NCI-H2029 treated with DMSO at 0.1 percent for 48 hours (cell line): ENCODE measurements at regions not wholly inside any gene's neighbourhood (a gene's known extent, or its start where the extent isn't known, plus 50 kb on each side); places are given as distances from the start of the nearest gene placed in this dataset.
"Not testable (repeated sequence)": the region's sequence is repeated elsewhere in the genome, so short reads cannot be mapped to it uniquely, and the experiment has no call there.

Experiments used
- DNase-seq: peaks from one replicate; lab custom pipeline; 2025; lab: John Stamatoyannopoulos, UW

DNA sequence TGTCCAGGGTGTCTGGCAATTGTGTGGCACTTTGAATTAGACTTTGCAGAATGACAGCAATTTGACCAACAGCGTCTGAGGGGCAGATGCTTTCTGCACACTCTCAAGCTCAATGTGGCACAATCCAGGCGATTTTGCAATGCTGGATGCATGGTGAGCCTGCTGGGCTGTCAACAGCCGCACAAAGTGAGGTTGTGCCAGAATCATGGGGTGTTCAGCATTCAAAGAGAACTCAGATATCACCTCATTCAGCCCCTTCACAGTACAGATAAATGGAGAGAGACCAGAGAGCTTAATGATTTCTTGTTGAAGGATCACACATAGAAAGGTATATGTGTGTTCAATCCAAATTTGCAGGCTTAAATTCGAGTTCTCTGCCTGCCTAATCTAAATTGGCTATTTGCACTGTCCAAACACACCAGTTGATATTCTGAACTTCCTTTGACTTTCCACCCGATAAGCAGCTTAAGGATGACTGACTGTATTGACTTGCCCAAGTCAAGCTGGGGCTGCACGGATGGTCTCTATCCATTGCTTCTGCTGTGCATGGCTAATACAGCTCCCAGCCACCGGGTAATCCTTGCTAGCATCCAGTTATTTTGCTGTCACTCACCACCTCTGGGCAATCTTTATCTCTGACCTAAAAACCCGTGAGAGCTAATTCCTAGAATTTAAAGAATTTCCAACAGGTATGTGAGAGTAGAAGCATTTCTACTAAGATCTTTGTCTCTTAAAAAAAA lies 157.9 kb upstream of the TAS2R1 start:
- no peak for DNase-seq

DNA sequence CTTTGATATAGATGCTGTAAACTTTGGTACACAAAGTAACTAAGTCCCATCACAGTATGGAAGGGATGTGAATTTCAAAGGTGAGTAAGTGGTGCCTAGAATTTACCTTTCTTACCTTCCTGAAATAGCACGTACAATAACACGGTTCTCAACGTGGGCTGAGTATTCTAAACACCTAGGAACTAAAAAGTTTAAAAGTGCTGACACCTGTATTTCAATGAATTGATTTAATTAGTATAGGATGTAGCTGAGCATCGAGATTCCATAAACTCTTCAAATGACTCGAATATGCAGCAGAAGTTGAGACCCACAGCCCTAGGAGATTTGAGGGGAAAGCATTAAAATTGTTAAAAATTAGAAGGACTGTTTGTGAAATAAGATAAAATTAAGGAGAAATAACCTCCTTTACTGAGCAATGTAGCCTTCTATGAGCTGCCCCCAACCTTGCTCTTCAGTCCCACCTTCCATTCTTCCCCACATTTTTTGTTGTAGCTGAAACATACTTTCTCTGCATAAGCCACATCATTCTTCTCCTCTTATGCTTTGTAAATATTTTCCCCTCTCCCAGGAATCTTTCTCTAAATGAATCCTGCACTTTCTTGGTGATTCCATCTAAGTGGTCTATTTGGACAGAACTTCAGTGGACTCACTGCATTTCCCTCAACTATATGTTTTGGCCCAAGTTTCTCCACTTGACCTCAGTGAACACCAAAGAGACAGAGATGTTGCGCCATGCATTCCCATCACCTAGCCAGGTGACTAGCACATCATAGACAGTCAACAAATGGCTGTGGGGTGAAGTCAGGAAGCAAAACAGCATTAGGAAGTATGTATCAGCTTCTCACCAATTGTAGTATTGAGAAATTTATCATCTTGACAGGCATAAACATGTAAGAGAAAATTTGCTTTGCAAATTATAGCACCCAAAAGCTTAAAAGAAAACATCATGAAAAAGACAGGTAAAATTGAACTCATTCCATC lies 156.5 kb upstream of the TAS2R1 start:
- no peak for DNase-seq

GRCh38 chr5:9785751-9786150 lies 155.6 kb upstream of the TAS2R1 start:
- DNase-seq, result no peak

DNA sequence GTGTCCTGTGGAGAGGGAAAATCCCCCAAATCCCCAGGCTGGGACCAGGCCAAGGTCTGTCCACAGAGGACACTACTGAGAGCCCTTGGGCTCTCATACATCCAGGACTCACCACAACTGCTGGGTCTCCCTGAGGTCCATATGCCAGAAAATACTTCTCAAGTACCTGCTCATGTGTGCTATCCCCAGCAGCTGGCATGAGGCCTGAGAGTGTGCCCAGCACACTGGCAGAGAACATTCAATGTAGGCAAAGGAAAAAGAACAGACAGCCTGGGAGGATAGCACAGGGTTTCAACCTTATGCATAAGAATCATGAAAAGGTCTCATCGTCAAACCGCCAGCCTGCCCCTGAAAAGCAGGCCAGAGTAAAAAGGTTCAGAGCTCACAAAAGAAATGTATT lies 154.1 kb upstream of the TAS2R1 start:
- DNase-seq, result no peak

DNA sequence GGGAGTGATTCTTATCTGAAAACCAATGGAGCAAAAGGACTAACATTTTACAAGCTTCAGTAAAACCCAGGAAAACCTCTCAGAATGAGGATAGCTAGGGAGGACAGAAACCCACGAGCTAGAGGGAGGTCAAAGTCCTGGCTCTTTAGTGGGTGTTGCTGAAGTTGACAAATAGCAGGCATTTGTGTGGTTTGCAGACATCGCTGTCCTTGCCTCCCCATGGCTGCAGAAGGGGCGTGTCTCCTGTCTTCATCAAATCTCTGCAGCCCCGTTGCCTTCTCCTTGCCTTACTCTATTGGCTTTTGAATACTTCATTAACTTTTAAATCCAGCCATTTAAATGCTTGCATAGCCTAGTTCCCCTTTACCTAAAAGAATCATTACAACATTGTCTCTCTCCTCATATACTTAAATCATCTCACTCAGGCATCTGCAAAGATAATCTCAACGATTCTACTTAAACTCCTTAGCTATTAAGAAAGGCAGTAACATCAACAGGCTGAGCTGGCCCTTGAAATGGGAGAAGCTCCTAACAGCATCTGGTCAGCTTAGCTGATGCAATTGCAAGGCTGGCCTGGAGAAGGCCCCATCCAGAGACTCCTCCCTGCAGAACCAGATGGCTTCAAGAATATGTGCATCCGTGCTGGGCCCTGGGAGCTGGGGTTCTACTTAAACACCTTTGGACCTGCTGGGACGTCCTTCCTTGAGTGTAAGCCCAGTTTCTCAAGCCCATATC lies 152.8 kb upstream of the TAS2R1 start:
- no peak for DNase-seq

GRCh38 chr5:9781890-9782289 lies 151.7 kb upstream of the TAS2R1 start:
- no peak for DNase-seq

DNA sequence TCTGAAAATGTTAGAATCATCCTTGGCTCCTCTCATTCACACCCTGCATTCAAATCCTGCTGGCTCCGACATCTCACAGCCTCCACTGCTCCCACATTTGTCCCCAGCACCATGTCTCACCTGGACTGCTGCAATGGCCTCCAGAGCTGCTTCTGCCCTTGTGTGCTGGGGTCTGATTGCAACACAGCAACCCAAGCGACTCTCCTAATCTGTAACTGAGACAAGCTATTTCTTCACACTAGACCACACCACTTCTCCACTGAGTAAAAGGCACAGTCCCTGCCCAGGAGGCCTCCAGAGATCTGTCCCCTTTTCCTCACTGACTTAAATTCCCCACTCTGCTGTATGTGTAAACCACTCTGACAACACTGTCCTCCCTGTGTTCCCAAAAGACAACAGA lies 151.1 kb upstream of the TAS2R1 start:
- DNase-seq, result no peak

- no peak for DNase-seq
These were observed 150.3 kb upstream of the TAS2R1 start for GRCh38 chr5:9780501-9780900.

GRCh38 chr5:9776525-9776924 lies 146.4 kb upstream of the TAS2R1 start:
- no peak for DNase-seq

GRCh38 chr5:9775339-9775738 lies 145.2 kb upstream of the TAS2R1 start:
- no peak for DNase-seq

- no peak for DNase-seq
These were observed 144.4 kb upstream of the TAS2R1 start for GRCh38 chr5:9774472-9775079.

DNA sequence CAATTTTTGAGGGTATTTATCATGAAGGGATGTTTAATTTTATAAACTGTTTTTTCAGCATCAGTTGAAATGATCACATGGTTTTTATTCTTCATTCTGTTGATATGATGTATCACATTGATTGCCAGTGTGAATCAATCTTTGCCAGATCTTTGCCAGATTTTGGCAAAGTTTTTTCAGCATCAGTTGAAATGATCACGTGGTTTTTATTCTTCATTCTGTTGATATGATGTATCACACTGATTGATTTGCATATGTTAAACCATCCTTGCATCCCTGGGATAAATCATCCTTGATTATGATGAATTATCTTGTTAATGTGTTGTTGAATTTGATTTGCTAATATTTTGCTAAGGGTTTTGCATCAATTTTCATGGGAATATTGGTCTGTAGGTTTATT lies 140.9 kb upstream of the TAS2R1 start:
- DNase-seq, result no peak

DNA sequence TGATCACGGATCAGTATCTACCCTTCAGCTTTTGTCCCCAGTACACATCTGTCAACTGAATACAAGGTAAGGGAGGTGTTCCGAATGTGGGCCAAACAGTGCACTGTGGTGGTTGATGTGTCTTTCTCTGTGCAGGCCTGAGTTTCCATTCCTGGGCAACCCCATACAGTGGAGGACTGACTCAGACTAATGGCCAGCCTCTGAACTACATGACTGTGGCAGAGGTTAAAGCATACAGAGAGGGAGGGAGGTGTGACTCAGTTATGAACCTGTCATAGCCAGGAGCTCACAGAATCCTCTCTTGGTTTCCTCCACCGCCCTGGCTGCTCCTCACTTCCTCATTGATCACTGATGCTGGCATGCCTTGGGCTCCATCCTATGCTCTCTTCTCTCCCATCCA lies 136.4 kb upstream of the TAS2R1 start:
- no peak for DNase-seq

- no peak for DNase-seq
These were observed 135.4 kb upstream of the TAS2R1 start for GRCh38 chr5:9765419-9766140.

GRCh38 chr5:9761706-9762105 lies 131.6 kb upstream of the TAS2R1 start:
- DNase-seq, result no peak

DNA sequence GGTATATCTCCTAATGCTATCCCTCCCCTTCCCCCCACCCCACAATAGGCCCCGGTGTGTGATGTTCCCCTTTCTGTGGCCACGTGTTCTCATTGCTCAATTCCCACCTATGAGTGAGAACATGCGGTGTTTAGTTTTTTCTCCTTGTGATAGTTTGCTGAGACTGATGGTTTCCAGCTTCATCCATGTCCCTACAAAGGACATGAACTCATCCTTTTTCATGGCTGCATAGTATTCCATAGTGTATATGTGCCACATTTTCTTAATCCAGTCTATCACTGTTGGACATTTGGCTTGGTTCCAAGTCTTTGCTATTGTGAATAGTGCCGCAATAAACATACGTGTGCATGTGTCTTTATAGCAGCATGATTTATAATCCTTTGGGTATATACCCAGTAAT lies 122.5 kb upstream of the TAS2R1 start:
- DNase-seq, result not testable (repeated sequence)

DNA sequence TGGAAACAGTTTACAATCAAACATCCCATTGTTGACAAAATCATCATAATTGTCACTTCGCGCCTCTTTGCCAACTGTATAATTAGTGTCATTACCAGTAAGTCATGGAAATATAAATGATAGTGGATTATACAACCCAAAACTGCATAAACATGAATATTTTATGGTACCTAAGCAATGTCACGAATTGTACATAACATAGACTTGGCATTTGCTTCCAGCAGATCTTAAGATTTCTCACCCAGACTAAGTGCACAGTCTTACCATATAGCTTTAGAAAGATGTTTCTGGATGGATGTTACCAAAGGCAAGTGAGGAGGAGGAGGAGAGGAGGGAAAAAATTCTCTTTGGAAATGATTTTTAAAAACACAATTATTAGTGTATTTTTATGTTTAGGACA lies 113.4 kb upstream of the TAS2R1 start:
- DNase-seq, result no peak

DNA sequence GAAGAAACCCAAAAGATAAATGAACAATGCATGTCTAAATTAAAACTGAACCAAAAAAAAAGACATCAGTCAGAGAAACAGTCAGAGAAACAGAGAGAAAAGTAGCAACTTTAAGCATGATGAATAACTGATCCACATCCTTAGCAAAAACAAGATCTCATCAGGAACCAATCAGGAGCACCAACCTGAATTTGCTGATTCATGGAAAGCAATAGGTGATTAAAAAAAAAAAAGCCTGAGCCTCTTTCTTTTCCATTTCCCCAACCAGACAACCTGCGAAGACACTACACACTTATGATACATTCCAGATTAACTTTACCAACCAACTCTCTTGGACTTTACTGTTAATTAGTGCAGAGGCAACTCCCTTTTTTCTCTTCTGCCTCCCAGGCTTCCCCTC lies 112.7 kb upstream of the TAS2R1 start:
- DNase-seq, result no peak

DNA sequence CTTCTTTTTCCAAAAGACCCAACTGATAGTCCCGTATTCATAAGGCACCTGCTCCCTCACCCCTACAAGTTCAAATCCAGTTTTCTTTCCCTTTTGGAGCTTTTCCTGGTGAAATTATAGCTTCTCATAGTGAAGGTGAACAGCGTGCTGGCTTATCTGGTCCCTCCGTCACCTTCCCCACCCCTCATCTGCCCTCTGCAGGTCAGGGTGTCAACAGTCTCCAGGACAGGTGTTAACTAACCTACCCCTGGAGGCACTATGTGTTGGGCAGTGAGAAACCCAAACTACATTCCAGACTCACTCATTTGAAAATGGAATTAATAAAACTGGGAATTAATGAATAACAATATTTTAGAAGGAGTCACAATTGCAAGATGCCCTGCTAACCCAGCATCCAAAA lies 109.0 kb upstream of the TAS2R1 start:
- DNase-seq, result no peak

DNA sequence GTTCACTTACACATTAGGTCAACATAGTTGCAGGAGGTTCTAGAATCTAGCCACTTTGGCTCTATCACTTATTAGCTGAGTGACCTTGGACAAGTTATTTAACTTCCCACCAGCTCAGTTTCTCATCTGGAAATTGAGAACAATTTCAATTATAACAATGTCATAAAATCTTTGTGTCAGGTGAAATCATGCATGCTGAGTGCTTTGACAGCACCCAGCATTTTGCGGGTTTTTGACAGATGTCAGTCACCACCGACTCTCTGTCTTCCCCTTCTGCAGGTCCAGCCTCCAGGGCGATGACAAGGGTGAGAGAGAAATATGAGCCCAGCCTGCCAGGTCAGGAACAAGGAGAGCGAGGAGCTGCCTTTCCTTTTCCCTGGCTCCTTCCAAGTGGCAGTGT lies 107.1 kb upstream of the TAS2R1 start:
- DNase-seq, result no peak

DNA sequence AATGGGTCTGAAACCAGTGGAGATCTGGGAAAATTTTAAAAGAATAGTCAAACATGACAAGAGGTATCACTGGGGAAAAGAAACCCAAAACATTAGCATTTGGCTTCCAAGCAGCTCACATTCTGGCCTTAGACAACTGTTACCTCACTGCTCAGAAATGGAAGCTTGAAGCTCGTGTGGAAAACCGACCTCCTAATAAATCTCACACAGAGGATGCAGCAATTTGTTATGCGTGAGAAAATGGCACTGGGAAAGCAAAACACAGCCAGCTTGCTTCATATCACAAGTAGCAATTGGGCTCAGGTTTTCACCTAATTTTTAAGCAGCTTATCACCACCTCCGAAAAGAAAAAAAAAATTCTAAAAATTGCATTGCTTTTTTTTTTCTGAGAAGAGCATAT lies 103.3 kb upstream of the TAS2R1 start:
- no peak for DNase-seq

DNA sequence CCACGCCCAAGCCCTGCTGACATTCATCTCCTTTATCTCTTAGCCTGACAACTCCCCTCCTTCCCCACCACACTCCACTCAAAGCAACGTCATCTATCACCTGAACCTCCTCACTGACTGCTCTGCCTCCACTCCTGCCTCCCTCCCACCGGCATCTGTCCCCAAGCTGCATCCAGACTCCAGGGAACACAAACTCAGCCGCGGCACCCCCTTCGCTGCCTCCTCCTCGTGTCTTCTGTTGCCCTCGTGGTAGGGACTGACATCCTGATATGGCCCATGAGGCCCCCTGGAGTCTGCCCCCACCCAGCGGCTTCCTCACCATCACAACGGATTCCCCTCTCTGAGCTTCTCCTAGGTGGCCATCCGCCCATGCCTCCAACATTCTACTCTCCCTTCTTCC lies 101.0 kb upstream of the TAS2R1 start:
- DNase-seq, result no peak
